Duodenal mucosa (tissue), 2 donors: ENCODE measurements at regions not wholly inside any gene's neighbourhood (a gene's known extent, or its start where the extent isn't known, plus 50 kb on each side); places are given as distances from the start of the nearest gene placed in this dataset.

ENCODE experiments used
- H3K27ac ChIP-seq: one replicate; pipeline ENCODE4 v1.7.0; 2013; ENCODE audit warnings: low read depth, low read length
- H3K27me3 ChIP-seq, 2 donors: one replicate each; pipeline ENCODE4 v1.7.0; 2013; ENCODE audit warnings: low read length in 2 of 2, control low read depth in 1 of 2; ENCODE audit not compliant: insufficient read depth in 2 of 2, control insufficient read depth in 1 of 2
- H3K36me3 ChIP-seq, 2 donors: one replicate each; pipeline ENCODE4 v1.7.0; 2013; ENCODE audit warnings: low read length in 2 of 2, control low read depth in 1 of 2; ENCODE audit not compliant: insufficient read depth in 2 of 2, control insufficient read depth in 1 of 2
- H3K4me1 ChIP-seq, 2 donors: one replicate each; pipeline ENCODE4 v1.7.0; 2013; ENCODE audit warnings: low read length in 2 of 2, control low read depth in 1 of 2; ENCODE audit not compliant: insufficient read depth in 2 of 2, control insufficient read depth in 1 of 2
- H3K4me3 ChIP-seq, 2 donors: one replicate each; pipeline ENCODE4 v1.7.0; 2013; ENCODE audit warnings: low read length in 2 of 2, low read depth in 1 of 2
- H3K9ac ChIP-seq, 2 donors: one replicate each; pipeline ENCODE4 v1.7.0; 2013; ENCODE audit warnings: low read length in 2 of 2, low read depth in 1 of 2
- H3K9me3 ChIP-seq, 2 donors: one replicate each; pipeline ENCODE4 v1.7.0; 2013; ENCODE audit warnings: low read length in 2 of 2, control low read depth in 1 of 2; ENCODE audit not compliant: control insufficient read depth in 1 of 2

- Histone ChIP-seq H3K27ac (no peak overlapping the region), H3K36me3 (no peaks in the 10 kb centered on the region), H3K4me3 (no peak overlapping the region), H3K4me1 (no peaks in the 10 kb centered on the region), H3K9me3 (no peaks in the 10 kb centered on the region), H3K27me3 (no peaks in the 10 kb centered on the region), H3K9ac (no peak overlapping the region)
Measured at GRCh38 chr9:106655966-106656365, 207.0 kb upstream of the ZNF462 start.

GRCh38 chr9:106657926-106658325, 205.0 kb upstream of the ZNF462 start:
- Histone ChIP-seq H3K27ac (no peak overlapping the region), H3K36me3 (no peaks in the 10 kb centered on the region), H3K9ac (no peak overlapping the region), H3K4me1 (no peaks in the 10 kb centered on the region), H3K27me3 (no peaks in the 10 kb centered on the region), H3K4me3 (no peak overlapping the region), H3K9me3 (no peaks in the 10 kb centered on the region)

- no peak overlapping the region for H3K9ac ChIP-seq
- H3K4me1 ChIP-seq: no peaks in the 10 kb centered on the region
- H3K27ac ChIP-seq: no peak overlapping the region
- H3K27me3 ChIP-seq: no peaks in the 10 kb centered on the region
- H3K9me3 ChIP-seq: no peaks in the 10 kb centered on the region
- no peak overlapping the region for H3K4me3 ChIP-seq
- no peaks in the 10 kb centered on the region for H3K36me3 ChIP-seq
Measured at GRCh38 chr9:106668534-106668933, 194.4 kb upstream of the ZNF462 start.

- Histone ChIP-seq H3K9ac (no peak overlapping the region), H3K27ac (no peak overlapping the region), H3K9me3 (no peaks in the 10 kb centered on the region), H3K27me3 (no peaks in the 10 kb centered on the region), H3K36me3 (no peaks in the 10 kb centered on the region), H3K4me1 (no peaks in the 10 kb centered on the region), H3K4me3 (no peak overlapping the region)
Measured at GRCh38 chr9:106669835-106670234, 193.1 kb upstream of the ZNF462 start.

GRCh38 chr9:106670418-106670817, 192.5 kb upstream of the ZNF462 start:
- H3K27ac ChIP-seq: no peak overlapping the region
- no peak overlapping the region for H3K4me3 ChIP-seq
- H3K4me1 ChIP-seq: no peaks in the 10 kb centered on the region
- no peaks in the 10 kb centered on the region for H3K27me3 ChIP-seq
- no peaks in the 10 kb centered on the region for H3K36me3 ChIP-seq
- no peaks in the 10 kb centered on the region for H3K9me3 ChIP-seq
- no peak overlapping the region for H3K9ac ChIP-seq

- no peak overlapping the region for H3K27ac ChIP-seq
- no peak overlapping the region for H3K9ac ChIP-seq
- H3K4me3 ChIP-seq: no peak overlapping the region
Measured at GRCh38 chr9:106675780-106676179, 187.2 kb upstream of the ZNF462 start.

GRCh38 chr9:106677374-106677773, 185.6 kb upstream of the ZNF462 start:
- Histone ChIP-seq H3K36me3 (no peaks in the 10 kb centered on the region), H3K27ac (no peak overlapping the region), H3K4me3 (no peak overlapping the region), H3K27me3 (no peaks in the 10 kb centered on the region), H3K4me1 (no peaks in the 10 kb centered on the region), H3K9ac (no peak overlapping the region), H3K9me3 (no peaks in the 10 kb centered on the region)

More at GRCh38 chr9:106675780-106676179, 187.2 kb upstream of the ZNF462 start:
- no peaks in the 10 kb centered on the region for H3K4me1 ChIP-seq
- H3K27me3 ChIP-seq: no peaks in the 10 kb centered on the region
- H3K9me3 ChIP-seq: no peaks in the 10 kb centered on the region
- H3K36me3 ChIP-seq: no peaks in the 10 kb centered on the region

- no peaks in the 10 kb centered on the region for H3K36me3 ChIP-seq
- no peak overlapping the region for H3K4me3 ChIP-seq
- H3K27me3 ChIP-seq: no peaks in the 10 kb centered on the region
- H3K9me3 ChIP-seq: no peaks in the 10 kb centered on the region
- no peaks in the 10 kb centered on the region for H3K4me1 ChIP-seq
- no peak overlapping the region for H3K9ac ChIP-seq
- no peak overlapping the region for H3K27ac ChIP-seq
Measured at GRCh38 chr9:106677830-106678229, 185.1 kb upstream of the ZNF462 start.

- Histone ChIP-seq H3K4me3 (no peak overlapping the region), H3K9ac (no peak overlapping the region), H3K9me3 (no peaks in the 10 kb centered on the region), H3K27ac (no peak overlapping the region), H3K4me1 (no peaks in the 10 kb centered on the region), H3K27me3 (no peaks in the 10 kb centered on the region), H3K36me3 (no peaks in the 10 kb centered on the region)
Measured at GRCh38 chr9:106678273-106678672, 184.7 kb upstream of the ZNF462 start.

GRCh38 chr9:106682420-106682819, 180.5 kb upstream of the ZNF462 start:
- H3K9ac ChIP-seq: no peak overlapping the region
- no peaks in the 10 kb centered on the region for H3K4me1 ChIP-seq
- H3K27me3 ChIP-seq: no peaks in the 10 kb centered on the region
- no peaks in the 10 kb centered on the region for H3K9me3 ChIP-seq
- no peak overlapping the region for H3K4me3 ChIP-seq
- H3K36me3 ChIP-seq: no peaks in the 10 kb centered on the region
- H3K27ac ChIP-seq: no peak overlapping the region

- Histone ChIP-seq H3K9me3 (no peaks in the 10 kb centered on the region), H3K4me3 (no peak overlapping the region), H3K27ac (no peak overlapping the region), H3K27me3 (no peaks in the 10 kb centered on the region), H3K36me3 (no peaks in the 10 kb centered on the region), H3K4me1 (no peaks in the 10 kb centered on the region), H3K9ac (no peak overlapping the region)
Measured at GRCh38 chr9:106683454-106683853, 179.5 kb upstream of the ZNF462 start.
